Liver (tissue), 8 donors: ENCODE measurements at regions not wholly inside any gene's neighbourhood (a gene's known extent, or its start where the extent isn't known, plus 50 kb on each side); places are given as distances from the start of the nearest gene placed in this dataset.
"Not testable (repeated sequence)": the region's sequence is repeated elsewhere in the genome, so short reads cannot be mapped to it uniquely, and the experiment has no call there.

ENCODE experiments used
- DNase-seq: peaks from one replicate; pipeline ENCODE4 v3.0.0-alpha.2; 2017; ENCODE audit warnings: low spot score
- H3K27ac ChIP-seq, 2 donors: one replicate each; pipeline ENCODE4 v1.7.0; 2013; ENCODE audit warnings: inconsistent platforms in 2 of 2, low read length in 2 of 2, control low read depth in 1 of 2, low read depth in 1 of 2, mild to moderate bottlenecking in 1 of 2
- H3K27me3 ChIP-seq, 4 donors: one replicate each; pipeline versions ENCODE4 v1.6.1 to v1.7.0; 2013; ENCODE audit warnings: low read length in 3 of 4, inconsistent platforms in 1 of 4, mild to moderate bottlenecking in 1 of 4, moderate library complexity in 1 of 4; ENCODE audit not compliant: control insufficient read depth in 4 of 4, insufficient read depth in 4 of 4
- H3K36me3 ChIP-seq, 4 donors: one replicate each; pipeline versions ENCODE4 v1.6.1 to v1.7.0; 2013; ENCODE audit warnings: low read length in 3 of 4, mild to moderate bottlenecking in 3 of 4, low read depth in 1 of 4, moderate library complexity in 1 of 4; ENCODE audit not compliant: control insufficient read depth in 4 of 4, insufficient read depth in 3 of 4
- H3K4me1 ChIP-seq, 4 donors: one replicate each; pipeline versions ENCODE4 v1.6.1 to v1.7.0; 2013; ENCODE audit warnings: low read length in 3 of 4, mild to moderate bottlenecking in 3 of 4, moderate library complexity in 1 of 4; ENCODE audit not compliant: control insufficient read depth in 4 of 4, insufficient read depth in 4 of 4
- H3K4me3 ChIP-seq, 3 donors: one replicate each; pipeline versions ENCODE4 v1.6.1 to v1.7.0; 2013; ENCODE audit warnings: low read length in 3 of 3, control low read depth in 1 of 3, low read depth in 1 of 3, mild to moderate bottlenecking in 1 of 3
- H3K9ac ChIP-seq, 2 donors: one replicate each; pipeline ENCODE4 v1.7.0; 2013; ENCODE audit warnings: low read length in 2 of 2, mild to moderate bottlenecking in 2 of 2, moderate library complexity in 2 of 2, control low read depth in 1 of 2, low read depth in 1 of 2
- H3K9me3 ChIP-seq, 4 donors: one replicate each; pipeline versions ENCODE4 v1.6.1 to v1.7.0; 2013; ENCODE audit warnings: low read length in 3 of 4; ENCODE audit not compliant: control insufficient read depth in 4 of 4
- EGR1 ChIP-seq, 2 donors: IDR thresholded peaks; 2 replicates each; pipeline ENCODE4 v1.6.1; 2016 to 2018; ENCODE audit warnings: antibody characterized with exemption in 2 of 2, low read depth in 2 of 2
- FOXA1 ChIP-seq: IDR thresholded peaks from 2 replicates; pipeline ENCODE4 v1.6.1; 2016; ENCODE audit warnings: antibody characterized with exemption
- FOXA2 ChIP-seq: IDR thresholded peaks from 2 replicates; pipeline ENCODE4 v1.6.1; 2016; ENCODE audit warnings: antibody characterized with exemption
- GABPA ChIP-seq, 2 donors: IDR thresholded peaks in 1 of 2; conservative IDR thresholded peaks in 1 of 2; 2 replicates each; pipeline ENCODE4 v1.6.1; 2016; ENCODE audit warnings: antibody characterized with exemption in 2 of 2, mild to moderate bottlenecking in 1 of 2, moderate library complexity in 1 of 2
- HNF4A ChIP-seq, 2 donors: conservative IDR thresholded peaks; 2 replicates each; pipeline ENCODE4 v1.6.1; 2016; ENCODE audit warnings: antibody characterized with exemption in 2 of 2, mild to moderate bottlenecking in 2 of 2
- HNF4G ChIP-seq: IDR thresholded peaks from 2 replicates; pipeline ENCODE4 v1.6.1; 2016; ENCODE audit warnings: antibody characterized with exemption
- JUND ChIP-seq, 2 donors: IDR thresholded peaks; 2 replicates each; pipeline ENCODE4 v1.6.1; 2016; ENCODE audit warnings: antibody characterized with exemption in 2 of 2
- NR2F2 ChIP-seq: IDR thresholded peaks from 2 replicates; pipeline ENCODE4 v1.6.1; 2016; ENCODE audit warnings: antibody characterized with exemption
- RAD21 ChIP-seq, 2 donors: IDR thresholded peaks; 2 replicates each; pipeline ENCODE4 v1.6.1; 2016; ENCODE audit warnings: antibody characterized with exemption in 2 of 2, mild to moderate bottlenecking in 2 of 2
- RXRA ChIP-seq, 2 donors: IDR thresholded peaks; 2 replicates each; pipeline ENCODE4 v1.6.1; 2017 to 2018; ENCODE audit warnings: antibody characterized with exemption in 2 of 2, mild to moderate bottlenecking in 1 of 2
- SP1 ChIP-seq: IDR thresholded peaks from 2 replicates; pipeline ENCODE4 v1.6.1; 2018; ENCODE audit warnings: antibody characterized with exemption, mild to moderate bottlenecking
- TAF1 ChIP-seq: conservative IDR thresholded peaks from 2 replicates; pipeline ENCODE4 v1.6.1; 2016; ENCODE audit warnings: antibody characterized with exemption, mild to moderate bottlenecking
- YY1 ChIP-seq: IDR thresholded peaks from 2 replicates; pipeline ENCODE4 v1.6.1; 2016; ENCODE audit warnings: antibody characterized with exemption, mild to moderate bottlenecking
- WGBS: extraction: QIAGEN DNeasy Blood & Tissue Kit; methylation state at CpG from one replicate; pipeline ENCODE4 v1.1.7; 2013; 5-methylcytosine and 5-hydroxymethylcytosine counted together
- TF ChIP-seq, protein P1 (sequence below): IDR thresholded peaks from 2 replicates; pipeline ENCODE4 v1.6.1; 2016; ENCODE audit warnings: antibody characterized with exemption
- TF ChIP-seq, protein P2 (sequence below): IDR thresholded peaks from 2 replicates; pipeline ENCODE4 v1.6.1; 2016; ENCODE audit warnings: antibody characterized with exemption
- TF ChIP-seq, protein P3 (sequence below): IDR thresholded peaks from 2 replicates; pipeline ENCODE4 v1.6.1; 2016; ENCODE audit warnings: antibody characterized with exemption
- TF ChIP-seq, protein P4 (sequence below): fragments of 150-350 bp; IDR thresholded peaks from 2 replicates; pipeline ENCODE4 v1.5.1; 2017; ENCODE audit warnings: improper control_type of control experiment, low read depth, low read length; ENCODE audit not compliant: missing input control
- TF ChIP-seq, protein P5 (sequence below): IDR thresholded peaks from 2 replicates; pipeline ENCODE4 v1.6.1; 2016; ENCODE audit warnings: antibody characterized with exemption, mild to moderate bottlenecking
- donor health status: healthy.
- donor health status: healthy.
- donor health status: healthy.
- donor health status: healthy.
- donor health status: healthy.

DNA sequence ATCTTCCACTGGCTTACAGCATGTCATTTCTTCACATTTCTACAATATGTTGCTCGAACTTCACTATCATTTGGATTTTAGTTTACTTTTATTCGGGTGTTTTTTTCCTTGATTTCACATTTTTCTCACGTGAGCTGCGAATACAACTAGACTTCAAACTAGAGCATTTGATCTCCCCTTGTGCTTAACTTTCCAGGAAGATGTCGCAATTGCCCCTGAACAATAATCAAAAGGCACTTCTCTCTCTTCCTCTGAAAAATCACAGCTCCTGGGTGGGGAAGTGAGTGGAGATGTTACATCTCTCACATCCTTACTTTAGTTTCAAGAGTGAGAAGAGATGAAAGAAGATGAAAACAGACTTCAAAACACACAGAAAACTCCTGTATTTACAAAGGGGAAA lies 587.9 kb downstream of the TBL1XR1 start:
- DNase-seq, result no peak
- H3K27me3 ChIP-seq, result no peaks in the 10 kb centered on the region
- no peak overlapping the region for H3K4me3 ChIP-seq
- WGBS, result 74% methylated on average over 5 of the region's 5 CpGs
- no peaks in the 10 kb centered on the region for H3K4me1 ChIP-seq
- H3K9me3 ChIP-seq, result no peaks in the 10 kb centered on the region
- TF ChIP-seq, protein P1, sequence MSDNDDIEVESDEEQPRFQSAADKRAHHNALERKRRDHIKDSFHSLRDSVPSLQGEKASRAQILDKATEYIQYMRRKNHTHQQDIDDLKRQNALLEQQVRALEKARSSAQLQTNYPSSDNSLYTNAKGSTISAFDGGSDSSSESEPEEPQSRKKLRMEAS, result no peak
- TF ChIP-seq FOXA1 (no peak), RAD21 (IDR thresholded peaks at IDR 0.05) (no peak), SP1 (no peak), GABPA (IDR thresholded peaks at IDR 0.05 in 1 of 2, conservative IDR thresholded peaks at IDR 0.05 in 1 of 2) (no peak), HNF4G (no peak), HNF4A (conservative IDR thresholded peaks at IDR 0.05) (no peak), EGR1 (IDR thresholded peaks at IDR 0.05; ENCODE audit: low read depth in 2 of 2) (no peak), RXRA (IDR thresholded peaks at IDR 0.05) (no peak)
- TF ChIP-seq, protein P2, sequence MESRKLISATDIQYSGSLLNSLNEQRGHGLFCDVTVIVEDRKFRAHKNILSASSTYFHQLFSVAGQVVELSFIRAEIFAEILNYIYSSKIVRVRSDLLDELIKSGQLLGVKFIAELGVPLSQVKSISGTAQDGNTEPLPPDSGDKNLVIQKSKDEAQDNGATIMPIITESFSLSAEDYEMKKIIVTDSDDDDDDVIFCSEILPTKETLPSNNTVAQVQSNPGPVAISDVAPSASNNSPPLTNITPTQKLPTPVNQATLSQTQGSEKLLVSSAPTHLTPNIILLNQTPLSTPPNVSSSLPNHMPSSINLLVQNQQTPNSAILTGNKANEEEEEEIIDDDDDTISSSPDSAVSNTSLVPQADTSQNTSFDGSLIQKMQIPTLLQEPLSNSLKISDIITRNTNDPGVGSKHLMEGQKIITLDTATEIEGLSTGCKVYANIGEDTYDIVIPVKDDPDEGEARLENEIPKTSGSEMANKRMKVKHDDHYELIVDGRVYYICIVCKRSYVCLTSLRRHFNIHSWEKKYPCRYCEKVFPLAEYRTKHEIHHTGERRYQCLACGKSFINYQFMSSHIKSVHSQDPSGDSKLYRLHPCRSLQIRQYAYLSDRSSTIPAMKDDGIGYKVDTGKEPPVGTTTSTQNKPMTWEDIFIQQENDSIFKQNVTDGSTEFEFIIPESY, result no peak
- TF ChIP-seq, protein P3, sequence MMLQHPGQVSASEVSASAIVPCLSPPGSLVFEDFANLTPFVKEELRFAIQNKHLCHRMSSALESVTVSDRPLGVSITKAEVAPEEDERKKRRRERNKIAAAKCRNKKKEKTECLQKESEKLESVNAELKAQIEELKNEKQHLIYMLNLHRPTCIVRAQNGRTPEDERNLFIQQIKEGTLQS, result no peak
- H3K36me3 ChIP-seq, result no peaks in the 10 kb centered on the region
- H3K9ac ChIP-seq, result no peak overlapping the region
- no peak overlapping the region for H3K27ac ChIP-seq

DNA sequence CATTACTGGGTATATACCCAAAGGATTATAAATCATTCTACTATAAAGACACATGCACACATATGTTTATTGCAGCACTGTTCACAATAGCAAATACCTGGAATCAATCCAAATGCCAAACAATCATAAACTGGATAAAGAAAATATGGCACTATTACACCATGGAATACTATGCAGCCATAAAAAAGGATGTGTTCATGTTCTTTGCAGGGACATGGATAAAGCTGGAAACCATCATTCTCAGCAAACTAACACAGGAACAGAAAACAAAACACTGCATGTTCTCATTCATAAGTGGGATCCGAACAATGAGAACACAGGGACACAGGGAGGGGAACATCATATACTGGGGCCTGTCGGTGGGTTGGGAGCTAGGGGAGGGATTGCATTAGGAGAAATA lies 591.7 kb downstream of the TBL1XR1 start:
- 93% methylated on average over 2 of the region's 2 CpGs for WGBS
- not testable (repeated sequence) for H3K27ac ChIP-seq, H3K4me1 ChIP-seq, H3K9ac ChIP-seq, H3K4me3 ChIP-seq, H3K9me3 ChIP-seq, DNase-seq, H3K36me3 ChIP-seq, H3K27me3 ChIP-seq

DNA sequence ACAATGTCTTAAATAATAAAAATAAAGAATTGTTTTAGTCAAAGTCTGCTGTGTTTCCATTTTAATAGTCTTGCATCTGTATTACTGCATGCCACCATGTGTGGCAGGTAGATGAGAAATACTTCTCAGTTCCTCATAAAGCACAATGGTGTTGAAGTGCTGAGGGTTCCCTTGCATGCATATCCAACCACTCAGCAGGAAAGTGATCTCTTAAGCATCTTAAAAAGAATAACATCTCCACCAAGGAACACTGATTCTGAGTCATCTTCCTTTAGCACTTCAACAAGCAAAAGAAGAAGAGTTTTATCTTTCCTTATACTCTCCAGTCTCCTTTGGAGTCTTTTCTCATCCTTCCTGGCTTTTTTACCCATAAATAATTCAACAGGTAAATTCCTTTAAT lies 602.0 kb downstream of the TBL1XR1 start:
- Histone ChIP-seq H3K9ac (no peak overlapping the region), H3K36me3 (no peaks in the 10 kb centered on the region), H3K27me3 (no peaks in the 10 kb centered on the region), H3K4me3 (no peak overlapping the region), H3K4me1 (no peaks in the 10 kb centered on the region), H3K9me3 (no peaks in the 10 kb centered on the region), H3K27ac (no peak overlapping the region)
- DNase-seq, result no peak
- TF ChIP-seq YY1 (no peak), NR2F2 (no peak), EGR1 (IDR thresholded peaks at IDR 0.05; ENCODE audit: low read depth in 2 of 2) (no peak), TAF1 (no peak), GABPA (IDR thresholded peaks at IDR 0.05 in 1 of 2, conservative IDR thresholded peaks at IDR 0.05 in 1 of 2) (no peak), RXRA (IDR thresholded peaks at IDR 0.05) (no peak), RAD21 (IDR thresholded peaks at IDR 0.05) (no peak), SP1 (no peak), JUND (IDR thresholded peaks at IDR 0.05) (no peak), HNF4G (no peak), FOXA1 (no peak), FOXA2 (no peak)
- TF ChIP-seq, protein P3, result no peak
- TF ChIP-seq, protein P4, sequence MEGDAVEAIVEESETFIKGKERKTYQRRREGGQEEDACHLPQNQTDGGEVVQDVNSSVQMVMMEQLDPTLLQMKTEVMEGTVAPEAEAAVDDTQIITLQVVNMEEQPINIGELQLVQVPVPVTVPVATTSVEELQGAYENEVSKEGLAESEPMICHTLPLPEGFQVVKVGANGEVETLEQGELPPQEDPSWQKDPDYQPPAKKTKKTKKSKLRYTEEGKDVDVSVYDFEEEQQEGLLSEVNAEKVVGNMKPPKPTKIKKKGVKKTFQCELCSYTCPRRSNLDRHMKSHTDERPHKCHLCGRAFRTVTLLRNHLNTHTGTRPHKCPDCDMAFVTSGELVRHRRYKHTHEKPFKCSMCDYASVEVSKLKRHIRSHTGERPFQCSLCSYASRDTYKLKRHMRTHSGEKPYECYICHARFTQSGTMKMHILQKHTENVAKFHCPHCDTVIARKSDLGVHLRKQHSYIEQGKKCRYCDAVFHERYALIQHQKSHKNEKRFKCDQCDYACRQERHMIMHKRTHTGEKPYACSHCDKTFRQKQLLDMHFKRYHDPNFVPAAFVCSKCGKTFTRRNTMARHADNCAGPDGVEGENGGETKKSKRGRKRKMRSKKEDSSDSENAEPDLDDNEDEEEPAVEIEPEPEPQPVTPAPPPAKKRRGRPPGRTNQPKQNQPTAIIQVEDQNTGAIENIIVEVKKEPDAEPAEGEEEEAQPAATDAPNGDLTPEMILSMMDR, result no peak
- TF ChIP-seq, protein P5, sequence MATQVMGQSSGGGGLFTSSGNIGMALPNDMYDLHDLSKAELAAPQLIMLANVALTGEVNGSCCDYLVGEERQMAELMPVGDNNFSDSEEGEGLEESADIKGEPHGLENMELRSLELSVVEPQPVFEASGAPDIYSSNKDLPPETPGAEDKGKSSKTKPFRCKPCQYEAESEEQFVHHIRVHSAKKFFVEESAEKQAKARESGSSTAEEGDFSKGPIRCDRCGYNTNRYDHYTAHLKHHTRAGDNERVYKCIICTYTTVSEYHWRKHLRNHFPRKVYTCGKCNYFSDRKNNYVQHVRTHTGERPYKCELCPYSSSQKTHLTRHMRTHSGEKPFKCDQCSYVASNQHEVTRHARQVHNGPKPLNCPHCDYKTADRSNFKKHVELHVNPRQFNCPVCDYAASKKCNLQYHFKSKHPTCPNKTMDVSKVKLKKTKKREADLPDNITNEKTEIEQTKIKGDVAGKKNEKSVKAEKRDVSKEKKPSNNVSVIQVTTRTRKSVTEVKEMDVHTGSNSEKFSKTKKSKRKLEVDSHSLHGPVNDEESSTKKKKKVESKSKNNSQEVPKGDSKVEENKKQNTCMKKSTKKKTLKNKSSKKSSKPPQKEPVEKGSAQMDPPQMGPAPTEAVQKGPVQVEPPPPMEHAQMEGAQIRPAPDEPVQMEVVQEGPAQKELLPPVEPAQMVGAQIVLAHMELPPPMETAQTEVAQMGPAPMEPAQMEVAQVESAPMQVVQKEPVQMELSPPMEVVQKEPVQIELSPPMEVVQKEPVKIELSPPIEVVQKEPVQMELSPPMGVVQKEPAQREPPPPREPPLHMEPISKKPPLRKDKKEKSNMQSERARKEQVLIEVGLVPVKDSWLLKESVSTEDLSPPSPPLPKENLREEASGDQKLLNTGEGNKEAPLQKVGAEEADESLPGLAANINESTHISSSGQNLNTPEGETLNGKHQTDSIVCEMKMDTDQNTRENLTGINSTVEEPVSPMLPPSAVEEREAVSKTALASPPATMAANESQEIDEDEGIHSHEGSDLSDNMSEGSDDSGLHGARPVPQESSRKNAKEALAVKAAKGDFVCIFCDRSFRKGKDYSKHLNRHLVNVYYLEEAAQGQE, result no peak
- TF ChIP-seq, protein P2, result no peak
- TF ChIP-seq, protein P1, result no peak
